H1 (cell line): ENCODE measurements at regions not wholly inside any gene's neighbourhood (a gene's known extent, or its start where the extent isn't known, plus 50 kb on each side); places are given as distances from the start of the nearest gene placed in this dataset.
A peak's percentile ranks its signal among the peaks of the same experiment; 100 is the strongest.

Experiments used
- CTCF ChIA-PET: fragments of 300-600 bp; sonication (Branson Sonifier 250); formaldehyde crosslinking; loops from one replicate; lab custom pipeline; 2021; ENCODE audit not compliant: partially characterized antibody; lab: Charles Lee
- POLR2A ChIA-PET: fragments of 300-600 bp; sonication (Branson Sonifier 250); formaldehyde crosslinking; loops from one replicate; lab custom pipeline; 2021; ENCODE audit warnings: inconsistent platforms; ENCODE audit not compliant: partially characterized antibody; lab: Charles Lee
- DNase-seq, 2 experiments: peaks; one replicate each; pipeline versions ENCODE4 v3.0.0 to v3.0.0-alpha.2; 2010 to 2022; ENCODE audit warnings: low spot score in 2 of 2, low read depth in 1 of 2, mixed read lengths in 1 of 2
- FAIRE-seq: peaks from 2 replicates; lab custom pipeline; 2011; peaks lifted over from hg19 to GRCh38; lab: Jason Lieb, UNC
- H2AFZ ChIP-seq: 2 replicates; pipeline ENCODE4 v1.8.1; 2012; ENCODE audit warnings: low read length, inconsistent platforms
- H2AK5ac ChIP-seq: 2 replicates; pipeline ENCODE4 v1.6.1; 2013; ENCODE audit warnings: low read depth, low read length
- H2BK120ac ChIP-seq: replicated peaks from 2 replicates; pipeline ENCODE3; 2013; ENCODE audit warnings: low read depth, low read length, inconsistent platforms
- H2BK12ac ChIP-seq: 2 replicates; pipeline ENCODE4 v1.6.1; 2013; ENCODE audit warnings: low read depth, low read length
- H2BK15ac ChIP-seq: 2 replicates; pipeline ENCODE4 v1.6.1; 2013; ENCODE audit warnings: low read length
- H2BK20ac ChIP-seq: 2 replicates; pipeline ENCODE4 v1.6.1; 2013; ENCODE audit warnings: low read length
- H2BK5ac ChIP-seq: 2 replicates; pipeline ENCODE4 v1.6.1; 2013; ENCODE audit warnings: low read depth, low read length
- H3K14ac ChIP-seq: 2 replicates; pipeline ENCODE4 v1.6.1; 2013; ENCODE audit warnings: inconsistent platforms; ENCODE audit not compliant: insufficient read length
- H3K18ac ChIP-seq: 2 replicates; pipeline ENCODE4 v1.6.1; 2013; ENCODE audit warnings: low read length; ENCODE audit errors: extremely low read depth
- H3K23ac ChIP-seq: 2 replicates; pipeline ENCODE4 v1.6.1; 2013; ENCODE audit warnings: inconsistent platforms; ENCODE audit not compliant: insufficient read length
- H3K23me2 ChIP-seq: 2 replicates; pipeline ENCODE4 v1.6.1; 2013; ENCODE audit warnings: low read depth, low read length
- H3K27ac ChIP-seq: 2 replicates; pipeline ENCODE4 v1.6.1; 2011; ENCODE audit warnings: low read depth, low read length, inconsistent platforms
- H3K27me3 ChIP-seq, 4 experiments: replicated peaks in 1 of 4; 1 replicate in 1 of 4; 2 replicates in 3 of 4; pipeline versions ENCODE4 v1.6.1 to v1.8.1; 2011 to 2013; ENCODE audit warnings: low read length in 3 of 4, mild to moderate bottlenecking in 3 of 4, inconsistent platforms in 2 of 4, mixed read lengths in 2 of 4, moderate library complexity in 1 of 4; ENCODE audit not compliant: control insufficient read depth in 3 of 4, insufficient read depth in 3 of 4; ENCODE audit errors: extremely low read depth in 1 of 4
- H3K36me3 ChIP-seq, 4 experiments: 2 replicates each; pipeline versions ENCODE4 v1.6.1 to v1.8.1; 2011 to 2013; ENCODE audit warnings: mild to moderate bottlenecking in 4 of 4, low read length in 3 of 4, moderate library complexity in 2 of 4, control low read depth in 1 of 4, inconsistent platforms in 1 of 4; ENCODE audit not compliant: insufficient read depth in 4 of 4, control insufficient read depth in 2 of 4
- H3K4ac ChIP-seq: replicated peaks from 2 replicates; pipeline ENCODE3; 2013; ENCODE audit warnings: low read length, low read depth, mixed read lengths, inconsistent platforms; ENCODE audit not compliant: insufficient read length
- H3K4me1 ChIP-seq, 4 experiments: replicated peaks in 1 of 4; 1 replicate in 1 of 4; 2 replicates in 3 of 4; pipeline versions ENCODE4 v1.6.1 to v1.8.1; 2011 to 2013; ENCODE audit warnings: low read length in 3 of 4, inconsistent platforms in 2 of 4, mixed read lengths in 1 of 4; ENCODE audit not compliant: insufficient read depth in 4 of 4, control insufficient read depth in 3 of 4
- H3K4me2 ChIP-seq, 2 experiments: 2 replicates each; pipeline versions ENCODE4 v1.6.1 to v1.8.1; 2011 to 2013; ENCODE audit warnings: low read depth in 2 of 2, low read length in 2 of 2, control low read depth in 1 of 2, inconsistent platforms in 1 of 2, mild to moderate bottlenecking in 1 of 2; ENCODE audit not compliant: insufficient read depth in 1 of 2
- H3K4me3 ChIP-seq, 4 experiments: fragments of 200-600, 300-600 bp in 1 of 4; sonication (generic), shearing (Covaris generic), sonication (Bioruptor Twin) in 1 of 4; 2 replicates each; pipeline versions ENCODE4 v1.5.1 to v1.8.1; 2011 to 2016; ENCODE audit warnings: low read length in 4 of 4, low read depth in 3 of 4, control low read depth in 2 of 4, inconsistent platforms in 2 of 4, mild to moderate bottlenecking in 2 of 4, mixed read lengths in 1 of 4, moderate library complexity in 1 of 4; ENCODE audit not compliant: insufficient read depth in 2 of 4; ENCODE audit errors: extremely low read depth in 1 of 4
- H3K56ac ChIP-seq: replicated peaks from 2 replicates; pipeline ENCODE3; 2013; ENCODE audit warnings: low read depth, mild to moderate bottlenecking, mixed read lengths, low read length, inconsistent platforms; ENCODE audit not compliant: insufficient read length
- H3K79me1 ChIP-seq: 2 replicates; pipeline ENCODE4 v1.6.1; 2013; ENCODE audit warnings: low read depth, low read length, control low read depth
- H3K79me2 ChIP-seq, 2 experiments: 2 replicates each; pipeline versions ENCODE4 v1.6.1 to v1.8.1; 2012 to 2013; ENCODE audit warnings: low read length in 2 of 2, mild to moderate bottlenecking in 2 of 2, inconsistent platforms in 1 of 2; ENCODE audit not compliant: insufficient read depth in 2 of 2, control insufficient read depth in 1 of 2
- H3K9ac ChIP-seq, 4 experiments: replicated peaks in 1 of 4; 1 replicate in 1 of 4; 2 replicates in 3 of 4; pipeline versions ENCODE4 v1.6.1 to v1.8.1; 2011 to 2013; ENCODE audit warnings: low read depth in 3 of 4, low read length in 3 of 4, control low read depth in 2 of 4, mild to moderate bottlenecking in 2 of 4, moderate library complexity in 2 of 4, inconsistent platforms in 1 of 4; ENCODE audit errors: extremely low read depth in 1 of 4
- H3K9me3 ChIP-seq, 2 experiments: 2 replicates each; pipeline versions ENCODE4 v1.6.1 to v1.8.1; 2012 to 2013; ENCODE audit warnings: mild to moderate bottlenecking in 2 of 2, moderate library complexity in 2 of 2, control low read depth in 1 of 2, inconsistent platforms in 1 of 2, low read depth in 1 of 2, low read length in 1 of 2, mixed read lengths in 1 of 2; ENCODE audit not compliant: insufficient read depth in 2 of 2
- H4K20me1 ChIP-seq, 2 experiments: replicated peaks in 1 of 2; 2 replicates each; pipeline versions ENCODE3 to v1.8.1; 2011 to 2013; ENCODE audit warnings: inconsistent platforms in 2 of 2, low read length in 2 of 2, mild to moderate bottlenecking in 1 of 2; ENCODE audit not compliant: insufficient read depth in 2 of 2, control insufficient read depth in 1 of 2
- H4K5ac ChIP-seq: 2 replicates; pipeline ENCODE4 v1.6.1; 2013; ENCODE audit warnings: low read length, low read depth, mixed read lengths, inconsistent platforms; ENCODE audit not compliant: insufficient read length
- H4K8ac ChIP-seq: 2 replicates; pipeline ENCODE4 v1.8.0; 2013; ENCODE audit warnings: mild to moderate bottlenecking, moderate library complexity, low read length, inconsistent platforms; ENCODE audit not compliant: insufficient read depth; ENCODE audit errors: extremely low read depth
- H4K91ac ChIP-seq: replicated peaks from 2 replicates; pipeline ENCODE3; 2013; ENCODE audit warnings: low read length, mixed read lengths, inconsistent platforms; ENCODE audit not compliant: insufficient read length
- BACH1 ChIP-seq: IDR thresholded peaks from 2 replicates; pipeline ENCODE4 v1.6.1; 2012; ENCODE audit warnings: low read length, improper control_type of control experiment
- CTCF ChIP-seq, 3 experiments: IDR thresholded peaks; 1 replicate in 2 of 3; 2 replicates in 1 of 3; pipeline versions ENCODE4 v1.5.1 to v1.6.1; 2011; ENCODE audit warnings: low read length in 3 of 3, mild to moderate bottlenecking in 3 of 3, inconsistent platforms in 2 of 3, low read depth in 1 of 3, moderate library complexity in 1 of 3; ENCODE audit not compliant: insufficient read depth in 1 of 3; ENCODE audit errors: control extremely low read depth in 1 of 3
- RAD21 ChIP-seq, 2 experiments: IDR thresholded peaks in 1 of 2; conservative IDR thresholded peaks in 1 of 2; 2 replicates each; pipeline ENCODE4 v1.6.1; 2011; ENCODE audit warnings: low read depth in 2 of 2, low read length in 2 of 2, improper control_type of control experiment in 1 of 2, inconsistent platforms in 1 of 2, mild to moderate bottlenecking in 1 of 2, moderate library complexity in 1 of 2
- WGBS, 2 experiments: shearing (Covaris generic) in 1 of 2; methylation state at CpG; one replicate each; pipeline versions ENCODE4 v1.1.6 to v1.1.7; 2013 to 2015; ENCODE audit warnings: low lambda C conversion rate in 2 of 2, mixed read lengths in 2 of 2, inconsistent platforms in 1 of 2, low coverage in 1 of 2, missing lambda C conversion rate in 1 of 2; ENCODE audit not compliant: insufficient replicate concordance in 2 of 2, insufficient coverage in 1 of 2, insufficient read length in 1 of 2; ENCODE audit errors: extremely low coverage in 1 of 2, missing lambda C conversion rate in 1 of 2; 5-methylcytosine and 5-hydroxymethylcytosine counted together

- no peaks in the 10 kb centered on the region for H3K23me2 ChIP-seq
- no peaks in the 10 kb centered on the region for H3K79me1 ChIP-seq
- H4K91ac ChIP-seq = no peak overlapping the region
- no peaks in the 10 kb centered on the region for H3K36me3 ChIP-seq
- DNase-seq = no peak
- no peak overlapping the region for H3K4ac ChIP-seq
- no peaks in the 10 kb centered on the region for H3K9me3 ChIP-seq
- H3K56ac ChIP-seq = no peak overlapping the region
- H3K14ac ChIP-seq = no peak overlapping the region
- H3K4me1 ChIP-seq = no peaks in the 10 kb centered on the region
- H3K23ac ChIP-seq = no peak overlapping the region
- no peak for FAIRE-seq
- H2BK12ac ChIP-seq = no peak overlapping the region
- no peak overlapping the region for H3K4me3 ChIP-seq
- ChIA-PET CTCF (interaction anchor here (0.7 to 1.5 kb wide), 4 partner anchors 12 to 315 kb away, joined by 3 to 5 read pairs (median 4); no protein-coding TSS in a partner anchor), POLR2A (no interaction called here)
- H3K79me2 ChIP-seq = no peaks in the 10 kb centered on the region
- no peak overlapping the region for H3K18ac ChIP-seq
- H3K27me3 ChIP-seq = no peaks in the 10 kb centered on the region
- H2BK120ac ChIP-seq = no peak overlapping the region
- no peak overlapping the region for H2BK5ac ChIP-seq
- no peak overlapping the region for H4K8ac ChIP-seq
- no peak overlapping the region for H4K5ac ChIP-seq
- no peak for TF ChIP-seq BACH1
- TF ChIP-seq CTCF (IDR thresholded peaks at IDR 0.05; ENCODE audit: control extremely low read depth in 1 of 3, insufficient read depth in 1 of 3, low read depth in 1 of 3, low read length in 3 of 3) = peak in 2 of 3 experiments; percentile 35 to 48; a peak in 2 of 4 replicates
- peak; percentile 76 to 79 for TF ChIP-seq RAD21 (IDR thresholded peaks at IDR 0.05 in 1 of 2, conservative IDR thresholded peaks at IDR 0.05 in 1 of 2; ENCODE audit: low read depth in 2 of 2, low read length in 2 of 2)
- H3K4me2 ChIP-seq = no peak overlapping the region
- H2AK5ac ChIP-seq = no peak overlapping the region
- H4K20me1 ChIP-seq = no peaks in the 10 kb centered on the region
- H2BK15ac ChIP-seq = no peak overlapping the region
- H2BK20ac ChIP-seq = no peak overlapping the region
- no peak overlapping the region for H3K9ac ChIP-seq
- no peak overlapping the region for H2AFZ ChIP-seq
- no peak overlapping the region for H3K27ac ChIP-seq
- 11% methylated on average over 2 of the region's 2 CpGs; no CpG with 5 or more reads in 1 of the 2 experiments for WGBS, 2 experiments
Measured at GRCh38 chr9:24245988-24246387, 299.7 kb downstream of the IZUMO3 start.
